T-helper 17 cell (primary cell): ENCODE measurements at regions not wholly inside any gene's neighbourhood (a gene's known extent, or its start where the extent isn't known, plus 50 kb on each side); places are given as distances from the start of the nearest gene placed in this dataset.

Experiments used
- ATAC-seq: fragments of 150-1000 bp; cut with Tn5 transposase; 2 replicates; pipeline ENCODE4 v1.10.0; 2021; ENCODE audit warnings: mild to moderate bottlenecking, moderate library complexity
- DNase-seq, 3 donors: peaks; one replicate each; pipeline versions ENCODE4 v3.0.0 to v3.0.0-alpha.2; 2020 to 2021
- H3K9me3 ChIP-seq: one replicate; pipeline ENCODE4 v1.7.0; 2013; ENCODE audit warnings: low read length, mild to moderate bottlenecking; ENCODE audit not compliant: control insufficient read depth, poor library complexity, severe bottlenecking
- H3K27ac Mint-ChIP-seq: one replicate; pipeline ENCODE4 v1.8.0; 2022; ENCODE audit warnings: mild to moderate bottlenecking, moderate library complexity, mixed read lengths
- H3K27me3 Mint-ChIP-seq: one replicate; pipeline ENCODE4 v1.8.0; 2022; ENCODE audit warnings: mixed read lengths
- H3K36me3 Mint-ChIP-seq: one replicate; pipeline ENCODE4 v1.8.0; 2022; ENCODE audit warnings: low read depth, mixed read lengths
- H3K4me1 Mint-ChIP-seq: one replicate; pipeline ENCODE4 v1.8.0; 2022; ENCODE audit warnings: mild to moderate bottlenecking, mixed read lengths
- H3K4me3 Mint-ChIP-seq: one replicate; pipeline ENCODE4 v1.8.0; 2022; ENCODE audit warnings: mild to moderate bottlenecking, moderate library complexity, mixed read lengths

DNA sequence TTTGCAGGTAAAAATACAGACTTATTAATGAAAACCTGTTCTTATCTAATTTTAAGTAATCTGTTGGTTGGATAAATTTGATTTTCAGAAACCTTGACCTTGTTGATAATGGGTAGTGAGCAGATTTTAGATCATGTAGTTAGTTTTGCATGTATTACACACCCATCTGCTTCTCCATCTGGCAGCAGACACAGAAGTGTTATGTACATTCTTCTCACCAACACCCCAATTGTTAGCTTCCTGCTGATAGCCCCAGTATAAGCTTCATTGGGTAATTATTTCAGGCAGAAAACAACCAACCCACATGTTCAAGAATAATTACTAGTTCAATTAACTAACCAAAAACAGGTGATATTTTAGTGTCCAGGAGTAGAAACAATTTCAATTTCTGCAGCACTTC is 1740.5 kb upstream of the AGA start:
- no peaks in the 10 kb centered on the region for H3K4me1 Mint-ChIP-seq
- no peak overlapping the region for H3K4me3 Mint-ChIP-seq
- H3K27ac Mint-ChIP-seq = no peak overlapping the region
- ATAC-seq (no peak), DNase-seq (no peak)
- H3K9me3 ChIP-seq = no peaks in the 10 kb centered on the region
- no peaks in the 10 kb centered on the region for H3K27me3 Mint-ChIP-seq
- no peaks in the 10 kb centered on the region for H3K36me3 Mint-ChIP-seq

DNA sequence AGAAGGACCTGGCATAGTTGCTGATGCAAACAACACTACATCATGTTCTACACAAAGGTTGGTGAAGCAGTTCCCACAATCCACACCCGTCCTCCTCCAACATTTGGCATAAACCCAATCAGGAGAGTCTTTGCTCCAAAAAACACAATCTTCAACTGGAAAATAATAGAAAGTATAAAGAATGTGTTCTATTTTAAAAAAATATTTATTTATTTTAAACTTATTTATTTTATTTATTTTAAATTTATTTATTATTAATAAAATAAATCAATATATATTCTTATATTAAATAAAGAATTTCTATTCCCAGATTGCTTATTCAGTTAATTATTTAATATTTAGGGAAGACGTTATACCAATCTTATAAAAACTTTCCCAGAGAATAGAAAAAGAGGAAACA is 1753.7 kb upstream of the AGA start:
- ATAC-seq (no peak), DNase-seq (no peak)
- H3K4me1 Mint-ChIP-seq = no peaks in the 10 kb centered on the region
- no peak overlapping the region for H3K4me3 Mint-ChIP-seq
- H3K9me3 ChIP-seq = no peaks in the 10 kb centered on the region
- H3K27ac Mint-ChIP-seq = no peak overlapping the region
- H3K27me3 Mint-ChIP-seq = no peaks in the 10 kb centered on the region
- no peaks in the 10 kb centered on the region for H3K36me3 Mint-ChIP-seq

DNA sequence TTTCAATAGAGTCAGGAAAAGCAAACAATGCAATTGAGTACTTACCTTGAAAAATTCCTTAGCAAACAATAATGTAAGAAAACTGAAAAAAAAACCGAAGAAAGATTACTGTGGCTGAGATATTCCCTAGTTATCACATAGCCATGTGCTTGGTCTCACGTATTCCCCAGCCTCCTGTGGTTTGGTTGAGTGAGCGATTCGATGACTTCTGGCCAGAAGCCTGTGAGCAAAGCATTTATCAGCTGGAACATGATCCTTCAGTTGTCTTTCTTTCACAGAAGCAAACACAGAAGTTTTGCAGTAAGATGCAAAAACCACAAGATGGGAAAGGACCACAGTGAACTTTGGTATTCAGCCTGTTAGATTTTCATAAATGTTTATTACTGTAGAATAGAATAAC is 1754.3 kb upstream of the AGA start:
- Mint-ChIP-seq H3K4me1 (no peaks in the 10 kb centered on the region), H3K27ac (no peak overlapping the region)
- no peak for ATAC-seq

DNA sequence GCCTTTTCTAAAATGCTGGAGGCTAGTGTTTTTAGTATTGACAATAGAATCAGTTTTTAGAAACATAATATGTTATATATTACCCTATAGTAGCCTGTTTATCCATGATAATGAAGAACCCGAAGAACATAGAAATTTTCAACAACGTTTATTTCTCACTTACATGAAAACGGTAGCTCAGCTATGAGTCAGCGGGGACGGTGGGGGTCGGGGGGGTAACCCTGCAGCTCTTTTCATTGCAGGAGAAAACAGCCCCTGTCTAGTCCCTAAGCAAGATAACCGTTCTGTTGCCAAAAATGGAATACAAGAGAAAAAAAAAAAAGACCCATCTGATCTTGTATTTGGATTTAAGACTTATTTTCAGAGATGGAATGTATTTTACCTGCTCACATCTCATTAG is 1758.4 kb upstream of the AGA start:
- no peaks in the 10 kb centered on the region for H3K9me3 ChIP-seq
- no peaks in the 10 kb centered on the region for H3K4me1 Mint-ChIP-seq
- H3K27me3 Mint-ChIP-seq = no peaks in the 10 kb centered on the region
- no peak for ATAC-seq
- no peak for DNase-seq
- no peak overlapping the region for H3K27ac Mint-ChIP-seq
- H3K36me3 Mint-ChIP-seq = no peaks in the 10 kb centered on the region
- no peak overlapping the region for H3K4me3 Mint-ChIP-seq

More for the DNA sequence above, 1754.3 kb upstream of the AGA start:
- no peak overlapping the region for H3K4me3 Mint-ChIP-seq
- H3K27me3 Mint-ChIP-seq = no peaks in the 10 kb centered on the region
- no peak for DNase-seq
- H3K9me3 ChIP-seq = no peaks in the 10 kb centered on the region
- H3K36me3 Mint-ChIP-seq = no peaks in the 10 kb centered on the region

DNA sequence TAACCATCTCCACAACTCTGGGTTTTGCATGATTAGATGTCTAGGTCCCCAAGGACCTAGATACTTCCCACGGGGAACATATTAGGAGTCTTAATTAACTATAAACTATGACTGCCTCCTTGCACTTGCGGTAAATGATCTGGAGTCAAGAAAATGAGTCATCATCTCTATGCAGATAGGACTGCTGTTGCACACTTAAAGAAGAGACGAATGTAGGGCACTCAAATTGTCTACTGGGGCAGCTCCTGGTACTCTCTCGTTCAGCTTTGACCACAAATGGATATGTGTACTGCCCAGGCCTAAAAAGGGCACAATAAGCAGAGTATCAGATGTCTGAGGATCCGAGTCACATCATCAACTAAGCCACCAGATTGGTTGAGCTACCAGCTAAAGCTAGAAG is 1783.4 kb upstream of the AGA start:
- Mint-ChIP-seq H3K27me3 (no peaks in the 10 kb centered on the region), H3K36me3 (no peaks in the 10 kb centered on the region), H3K4me3 (no peak overlapping the region), H3K27ac (no peak overlapping the region), H3K4me1 (no peaks in the 10 kb centered on the region)
- H3K9me3 ChIP-seq = no peaks in the 10 kb centered on the region
- ATAC-seq (no peak), DNase-seq (no peak)

DNA sequence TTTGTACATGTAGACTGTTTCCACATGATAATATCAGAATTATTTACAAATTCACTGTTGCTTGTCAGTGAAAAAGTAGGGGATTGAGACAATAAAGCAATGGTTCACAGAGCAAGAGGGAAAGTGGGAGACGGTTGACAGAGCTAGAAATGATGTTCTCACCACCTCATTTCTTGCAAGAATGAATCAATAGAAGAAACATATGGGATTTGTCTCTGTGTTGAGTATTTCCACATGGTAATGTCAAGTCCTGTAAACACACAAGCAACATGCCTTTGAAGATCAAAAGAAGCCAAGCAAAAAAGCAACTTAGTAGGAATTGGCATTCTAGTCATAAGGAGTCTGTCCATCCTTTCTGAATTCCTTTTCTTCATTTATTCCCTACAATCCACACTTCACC is 1806.6 kb upstream of the AGA start:
- ATAC-seq (no peak), DNase-seq (no peak)
- H3K36me3 Mint-ChIP-seq = no peaks in the 10 kb centered on the region
- H3K4me3 Mint-ChIP-seq = no peak overlapping the region
- H3K9me3 ChIP-seq = no peaks in the 10 kb centered on the region
- H3K27ac Mint-ChIP-seq = no peak overlapping the region
- no peaks in the 10 kb centered on the region for H3K4me1 Mint-ChIP-seq
- no peaks in the 10 kb centered on the region for H3K27me3 Mint-ChIP-seq

DNA sequence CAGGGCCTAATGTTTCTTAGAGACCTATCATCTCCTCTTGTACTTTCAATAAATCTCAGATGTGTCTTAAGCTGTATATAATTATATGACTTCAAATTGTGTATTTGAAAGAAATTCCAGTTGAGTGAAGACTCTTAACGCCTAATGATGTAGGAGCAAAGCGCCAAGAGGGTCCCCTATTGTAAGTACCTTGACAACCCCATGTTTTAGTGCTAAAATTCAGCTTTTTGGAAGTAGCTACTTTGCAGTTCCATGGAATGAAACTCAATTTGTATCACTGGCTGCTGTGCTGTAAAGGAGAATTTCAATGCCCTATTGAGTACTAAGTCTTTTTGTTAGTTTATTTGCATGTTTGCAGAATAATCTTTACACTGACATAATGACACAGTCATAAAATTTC is 1826.6 kb upstream of the AGA start:
- DNase-seq (no peak), ATAC-seq (no peak)
- no peaks in the 10 kb centered on the region for H3K36me3 Mint-ChIP-seq
- H3K27ac Mint-ChIP-seq = no peak overlapping the region
- H3K27me3 Mint-ChIP-seq = no peaks in the 10 kb centered on the region
- no peaks in the 10 kb centered on the region for H3K9me3 ChIP-seq
- no peak overlapping the region for H3K4me3 Mint-ChIP-seq
- H3K4me1 Mint-ChIP-seq = no peaks in the 10 kb centered on the region

DNA sequence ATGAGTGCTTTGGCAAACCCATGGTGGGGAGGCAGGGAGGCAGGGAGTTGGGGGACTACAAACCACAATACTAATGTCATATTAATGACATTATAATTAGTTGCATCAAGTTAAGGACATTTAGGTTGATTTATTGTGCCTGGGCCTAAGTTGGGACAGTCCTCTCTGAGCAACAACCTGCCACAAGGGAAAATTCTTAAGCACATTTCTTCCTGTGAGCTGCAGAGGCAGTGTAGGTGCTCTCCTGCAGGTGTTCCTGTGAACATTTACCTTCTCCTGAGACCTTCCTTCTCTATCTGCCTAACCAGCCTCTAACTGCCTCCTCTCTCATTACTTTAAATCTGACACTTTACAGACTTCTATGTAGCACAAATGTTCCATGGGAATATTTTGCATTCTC is 1830.0 kb upstream of the AGA start:
- no peaks in the 10 kb centered on the region for H3K4me1 Mint-ChIP-seq
- no peaks in the 10 kb centered on the region for H3K27me3 Mint-ChIP-seq
- H3K36me3 Mint-ChIP-seq = no peaks in the 10 kb centered on the region
- no peak overlapping the region for H3K4me3 Mint-ChIP-seq
- H3K9me3 ChIP-seq = no peaks in the 10 kb centered on the region
- DNase-seq (no peak), ATAC-seq (no peak)
- no peak overlapping the region for H3K27ac Mint-ChIP-seq

DNA sequence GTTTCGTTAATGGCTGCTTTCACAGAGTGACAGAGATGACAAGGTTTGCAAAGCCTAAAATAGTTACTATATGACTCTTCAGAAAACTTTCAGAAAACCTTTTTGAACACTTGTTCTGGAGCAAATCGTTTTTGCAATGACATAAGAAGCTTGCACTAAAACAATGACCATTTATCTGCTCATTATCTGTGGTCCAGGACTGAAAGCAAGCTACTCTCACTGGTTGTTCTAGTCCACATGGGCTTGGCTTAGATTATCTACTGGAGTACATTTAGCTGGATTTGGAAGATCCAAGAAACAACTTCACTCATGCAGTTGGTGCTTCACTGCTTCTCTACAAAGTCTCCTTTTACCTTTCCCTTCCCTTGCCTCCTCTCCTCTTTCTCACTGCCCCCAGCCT is 1836.4 kb upstream of the AGA start:
- Mint-ChIP-seq H3K4me3 (no peak overlapping the region), H3K36me3 (no peaks in the 10 kb centered on the region), H3K27me3 (no peaks in the 10 kb centered on the region), H3K27ac (no peak overlapping the region), H3K4me1 (no peaks in the 10 kb centered on the region)
- H3K9me3 ChIP-seq = no peaks in the 10 kb centered on the region
- no peak for DNase-seq
- ATAC-seq = no peak

DNA sequence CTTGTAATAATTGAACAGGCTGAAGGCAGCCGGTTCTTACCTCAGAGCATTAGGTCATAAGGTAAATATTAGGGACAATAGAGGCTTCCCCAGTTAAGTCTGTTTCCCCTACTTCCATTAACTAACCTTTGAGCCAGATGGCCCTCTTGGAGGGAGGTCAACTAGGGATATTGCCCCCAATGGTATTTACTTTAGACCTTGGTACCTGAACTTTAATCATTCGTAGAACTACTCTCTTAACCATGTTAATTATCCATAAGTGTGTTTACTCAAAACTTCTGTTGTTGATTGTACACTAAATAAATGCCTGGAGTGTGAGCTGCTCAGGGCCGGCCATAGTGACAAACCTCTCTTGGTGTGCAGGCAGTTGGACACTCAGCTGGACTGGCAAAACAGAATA is 1843.5 kb upstream of the AGA start:
- no peaks in the 10 kb centered on the region for H3K27me3 Mint-ChIP-seq
- H3K4me3 Mint-ChIP-seq = no peak overlapping the region
- no peak overlapping the region for H3K27ac Mint-ChIP-seq
- no peaks in the 10 kb centered on the region for H3K9me3 ChIP-seq
- H3K4me1 Mint-ChIP-seq = no peaks in the 10 kb centered on the region
- DNase-seq (no peak), ATAC-seq (no peak)
- no peaks in the 10 kb centered on the region for H3K36me3 Mint-ChIP-seq

DNA sequence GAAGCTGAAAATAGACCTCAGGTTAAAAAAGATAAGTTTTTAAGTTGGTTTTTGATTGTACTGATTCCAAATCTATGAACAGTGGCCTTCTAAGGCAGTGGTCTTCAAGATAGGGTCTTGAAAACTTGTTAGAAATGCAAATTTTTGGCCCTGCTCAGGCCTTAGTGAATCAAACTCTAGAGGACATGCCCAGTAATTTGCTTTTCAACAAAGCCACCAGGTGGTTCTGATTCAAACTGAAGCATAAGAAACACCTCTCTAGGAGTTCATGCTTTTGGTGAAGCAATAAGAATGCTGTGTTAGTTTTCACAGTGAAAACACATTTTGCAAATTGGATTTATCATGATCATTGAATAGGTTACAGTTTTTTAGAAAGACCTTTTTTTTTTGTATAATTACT is 1849.4 kb upstream of the AGA start:
- Mint-ChIP-seq H3K27me3 (no peaks in the 10 kb centered on the region), H3K4me1 (no peaks in the 10 kb centered on the region), H3K27ac (no peak overlapping the region), H3K4me3 (no peak overlapping the region), H3K36me3 (no peaks in the 10 kb centered on the region)
- DNase-seq = no peak
- ATAC-seq = no peak
- H3K9me3 ChIP-seq = no peaks in the 10 kb centered on the region

DNA sequence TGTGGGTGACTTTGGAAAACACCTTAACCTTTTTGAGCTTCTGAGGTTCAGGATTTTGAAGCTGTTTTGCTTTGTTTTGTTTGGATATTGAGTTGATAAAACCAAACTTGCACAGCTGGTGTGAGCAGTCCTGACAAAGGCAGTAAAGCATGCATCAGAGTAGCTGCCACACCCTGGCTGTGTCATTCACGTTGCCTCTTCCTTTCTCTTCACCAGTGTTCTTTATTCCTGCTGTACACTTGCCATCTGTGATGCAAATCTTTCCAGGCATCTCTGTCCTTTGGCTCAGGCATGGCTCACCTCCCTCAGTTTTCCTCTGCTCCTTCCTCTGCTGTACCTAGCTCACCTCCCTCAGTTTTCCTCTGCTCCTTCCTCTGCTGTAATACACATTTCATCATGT is 1850.2 kb upstream of the AGA start:
- no peak overlapping the region for H3K4me3 Mint-ChIP-seq
- DNase-seq (no peak), ATAC-seq (no peak)
- no peaks in the 10 kb centered on the region for H3K27me3 Mint-ChIP-seq
- no peaks in the 10 kb centered on the region for H3K36me3 Mint-ChIP-seq
- no peaks in the 10 kb centered on the region for H3K9me3 ChIP-seq
- no peak overlapping the region for H3K27ac Mint-ChIP-seq
- no peaks in the 10 kb centered on the region for H3K4me1 Mint-ChIP-seq

DNA sequence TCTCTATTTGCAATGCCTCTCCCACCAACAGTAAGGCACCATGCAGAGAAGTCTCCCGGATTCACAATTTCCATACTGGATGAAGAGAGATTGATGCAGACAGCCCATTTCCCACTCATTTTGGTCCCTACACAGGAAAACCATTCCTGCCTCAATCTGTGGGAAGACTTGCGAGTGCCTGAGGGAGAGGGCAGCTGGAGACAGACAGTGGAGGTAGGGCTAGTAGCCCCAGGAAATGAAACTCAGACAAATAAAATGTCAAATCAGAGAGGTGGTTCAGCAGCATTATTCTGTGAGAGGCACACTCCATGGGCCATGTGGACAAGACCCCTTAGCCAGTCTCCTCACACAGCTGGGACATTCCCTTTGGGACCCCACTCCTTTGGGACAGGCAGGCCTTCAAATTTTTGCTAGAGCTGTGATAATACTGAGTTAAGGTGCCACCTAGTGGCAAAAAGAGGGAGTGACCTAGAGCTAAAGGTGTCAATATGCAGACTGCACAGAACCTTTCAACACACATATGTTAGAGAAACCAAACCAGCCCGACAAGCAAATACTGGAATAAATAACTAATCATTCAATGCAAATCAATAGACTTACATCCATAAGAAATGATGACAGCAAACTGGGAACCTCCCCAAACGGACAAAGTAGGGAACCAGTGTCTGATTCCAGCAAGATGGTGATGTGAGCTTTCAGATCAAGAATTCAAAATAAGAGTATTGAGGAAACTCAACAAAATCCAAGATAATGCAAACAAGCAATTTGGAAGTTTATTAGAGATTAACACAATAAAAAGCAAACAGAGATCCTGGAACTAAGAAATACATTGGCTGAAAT is 1865.3 kb upstream of the AGA start:
- H3K9me3 ChIP-seq = no peaks in the 10 kb centered on the region
- ATAC-seq (peak; percentile 36), DNase-seq (no peak)
- Mint-ChIP-seq H3K36me3 (no peaks in the 10 kb centered on the region), H3K27ac (no peak overlapping the region), H3K4me3 (no peak overlapping the region), H3K4me1 (no peaks in the 10 kb centered on the region), H3K27me3 (no peaks in the 10 kb centered on the region)

DNA sequence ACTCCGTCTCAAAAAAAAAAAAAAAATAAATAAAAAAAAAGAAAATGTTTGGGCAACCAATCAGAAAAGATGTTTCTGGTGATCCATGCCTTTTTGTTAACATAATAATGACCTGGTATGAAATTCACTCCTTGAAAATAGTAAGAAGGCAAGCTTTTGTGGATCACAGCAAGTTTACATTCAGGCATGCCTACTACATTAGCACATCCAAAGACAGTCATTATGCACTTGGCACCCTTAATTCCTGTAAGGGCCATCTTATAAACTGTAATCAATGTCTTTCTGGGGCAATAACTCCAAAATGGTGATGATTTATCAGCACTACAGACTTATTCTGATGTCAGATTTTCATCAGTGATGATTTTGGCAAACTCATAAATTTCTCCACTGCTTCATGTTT is 1871.6 kb upstream of the AGA start:
- ATAC-seq (no peak), DNase-seq (no peak)
- Mint-ChIP-seq H3K27ac (no peak overlapping the region), H3K4me3 (no peak overlapping the region), H3K36me3 (no peaks in the 10 kb centered on the region), H3K4me1 (no peaks in the 10 kb centered on the region), H3K27me3 (no peaks in the 10 kb centered on the region)
- H3K9me3 ChIP-seq = no peaks in the 10 kb centered on the region
